OCI-LY1 (cell line): ENCODE measurements at regions not wholly inside any gene's neighbourhood (a gene's known extent, or its start where the extent isn't known, plus 50 kb on each side); places are given as distances from the start of the nearest gene placed in this dataset.

Source experiments
- H2AFZ ChIP-seq: fragments of 200-600 bp; sonication (generic), shearing (Covaris generic); 2 replicates; pipeline ENCODE4 v1.6.0; 2014; ENCODE audit warnings: antibody characterized with exemption, mild to moderate bottlenecking, low read length
- H3F3A ChIP-seq: fragments of 200-600 bp; sonication (generic), shearing (Covaris generic); 2 replicates; pipeline ENCODE4 v1.6.0; 2014; ENCODE audit warnings: mild to moderate bottlenecking, antibody characterized with exemption, low read length, moderate library complexity; ENCODE audit not compliant: insufficient read depth
- H3K27ac ChIP-seq: fragments of 200-600 bp; sonication (generic); 2 replicates; pipeline ENCODE4 v1.5.1; 2014; ENCODE audit warnings: low read length, mixed run types, mild to moderate bottlenecking, low read depth; ENCODE audit not compliant: poor library complexity, severe bottlenecking
- H3K27me3 ChIP-seq: fragments of 200-600 bp; sonication (generic); 2 replicates; pipeline ENCODE4 v1.6.0; 2014; ENCODE audit warnings: antibody characterized with exemption, mild to moderate bottlenecking, low read length, moderate library complexity; ENCODE audit not compliant: insufficient read depth
- H3K36me3 ChIP-seq: fragments of 200-600 bp; sonication (generic); 2 replicates; pipeline ENCODE4 v1.6.1; 2014; ENCODE audit warnings: mild to moderate bottlenecking, antibody characterized with exemption, low read length, moderate library complexity, mixed read lengths; ENCODE audit not compliant: insufficient read depth
- H3K4me1 ChIP-seq: fragments of 200-600 bp; sonication (generic); 2 replicates; pipeline ENCODE4 v1.5.1; 2014; ENCODE audit warnings: mild to moderate bottlenecking, low read length, moderate library complexity; ENCODE audit not compliant: insufficient read depth, severe bottlenecking
- H3K4me2 ChIP-seq: fragments of 200-600 bp; sonication (generic), shearing (Covaris generic); 2 replicates; pipeline ENCODE4 v1.6.1; 2014; ENCODE audit warnings: low read length
- H3K4me3 ChIP-seq: fragments of 200-600 bp; sonication (generic); 2 replicates; pipeline ENCODE4 v1.5.1; 2014; ENCODE audit warnings: low read length, low read depth, mild to moderate bottlenecking, mixed read lengths; ENCODE audit not compliant: poor library complexity, severe bottlenecking
- H3K79me2 ChIP-seq: fragments of 200-600 bp; shearing (Covaris generic); 2 replicates; pipeline ENCODE4 v1.6.1; 2016; ENCODE audit warnings: mixed run types, low read length, mixed read lengths; ENCODE audit not compliant: insufficient read depth
- H3K9ac ChIP-seq: fragments of 200-600 bp; sonication (generic), shearing (Covaris generic); 2 replicates; pipeline ENCODE4 v1.6.1; 2014; ENCODE audit warnings: mild to moderate bottlenecking, low read length, mixed read lengths
- H3K9me2 ChIP-seq: fragments of 200-600 bp; sonication (generic), shearing (Covaris generic); 2 replicates; pipeline ENCODE4 v1.6.1; 2014; ENCODE audit warnings: low read depth, mild to moderate bottlenecking, low read length, mixed read lengths
- H3K9me3 ChIP-seq: fragments of 200-600 bp; shearing (Covaris generic); 2 replicates; pipeline ENCODE4 v1.6.1; 2014; ENCODE audit warnings: low read length, mixed read lengths
- H4K20me1 ChIP-seq: fragments of 200-600 bp; sonication (generic), shearing (Covaris generic); 2 replicates; pipeline ENCODE4 v1.6.0; 2016; ENCODE audit warnings: mild to moderate bottlenecking, low read length; ENCODE audit not compliant: insufficient read depth
- EZH2 ChIP-seq: fragments of 200-600 bp; sonication (generic), shearing (Covaris generic); IDR thresholded peaks from 2 replicates; pipeline ENCODE4 v1.8.0; 2017; ENCODE audit warnings: borderline replicate concordance, mixed run types, mild to moderate bottlenecking, antibody characterized with exemption, low read length, moderate library complexity, mixed read lengths
- TF ChIP-seq, protein P1 (sequence below): fragments of 200-600 bp; sonication (generic), shearing (Covaris generic); IDR thresholded peaks from 2 replicates; pipeline ENCODE4 v1.5.1; 2017; ENCODE audit warnings: mild to moderate bottlenecking, antibody characterized with exemption, low read length, moderate library complexity, mixed read lengths

DNA sequence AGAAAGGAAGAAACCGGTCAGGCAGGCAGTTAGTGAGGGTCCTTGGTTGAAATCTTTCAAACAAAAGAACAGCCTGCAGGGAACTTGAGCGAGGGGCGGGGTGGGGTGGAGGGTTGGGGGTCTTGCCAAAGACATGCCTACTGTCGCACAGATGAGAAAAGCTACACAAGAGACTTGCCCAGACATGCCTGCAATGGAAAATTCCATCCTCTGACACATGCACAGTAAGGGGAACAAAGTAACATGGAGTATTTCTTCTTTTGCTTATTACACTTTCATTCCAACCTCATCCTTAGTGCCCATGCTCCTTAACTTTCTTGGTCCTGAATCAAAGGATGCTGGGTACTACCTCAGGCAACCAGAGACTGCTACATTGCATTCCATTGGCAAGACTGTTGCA lies 1491.2 kb downstream of the STIM2 start:
- Histone ChIP-seq H3K79me2 (no peaks in the 10 kb centered on the region), H3K36me3 (no peaks in the 10 kb centered on the region), H3F3A (no peaks in the 10 kb centered on the region), H3K27ac (no peak overlapping the region), H4K20me1 (no peaks in the 10 kb centered on the region), H3K4me3 (no peak overlapping the region), H2AFZ (no peak overlapping the region), H3K9me3 (no peaks in the 10 kb centered on the region), H3K4me2 (no peak overlapping the region), H3K9ac (no peak overlapping the region), H3K9me2 (no peaks in the 10 kb centered on the region), H3K4me1 (no peaks in the 10 kb centered on the region), H3K27me3 (no peaks in the 10 kb centered on the region)
- no peak for TF ChIP-seq EZH2
- TF ChIP-seq, protein P1, sequence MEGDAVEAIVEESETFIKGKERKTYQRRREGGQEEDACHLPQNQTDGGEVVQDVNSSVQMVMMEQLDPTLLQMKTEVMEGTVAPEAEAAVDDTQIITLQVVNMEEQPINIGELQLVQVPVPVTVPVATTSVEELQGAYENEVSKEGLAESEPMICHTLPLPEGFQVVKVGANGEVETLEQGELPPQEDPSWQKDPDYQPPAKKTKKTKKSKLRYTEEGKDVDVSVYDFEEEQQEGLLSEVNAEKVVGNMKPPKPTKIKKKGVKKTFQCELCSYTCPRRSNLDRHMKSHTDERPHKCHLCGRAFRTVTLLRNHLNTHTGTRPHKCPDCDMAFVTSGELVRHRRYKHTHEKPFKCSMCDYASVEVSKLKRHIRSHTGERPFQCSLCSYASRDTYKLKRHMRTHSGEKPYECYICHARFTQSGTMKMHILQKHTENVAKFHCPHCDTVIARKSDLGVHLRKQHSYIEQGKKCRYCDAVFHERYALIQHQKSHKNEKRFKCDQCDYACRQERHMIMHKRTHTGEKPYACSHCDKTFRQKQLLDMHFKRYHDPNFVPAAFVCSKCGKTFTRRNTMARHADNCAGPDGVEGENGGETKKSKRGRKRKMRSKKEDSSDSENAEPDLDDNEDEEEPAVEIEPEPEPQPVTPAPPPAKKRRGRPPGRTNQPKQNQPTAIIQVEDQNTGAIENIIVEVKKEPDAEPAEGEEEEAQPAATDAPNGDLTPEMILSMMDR = no peak

DNA sequence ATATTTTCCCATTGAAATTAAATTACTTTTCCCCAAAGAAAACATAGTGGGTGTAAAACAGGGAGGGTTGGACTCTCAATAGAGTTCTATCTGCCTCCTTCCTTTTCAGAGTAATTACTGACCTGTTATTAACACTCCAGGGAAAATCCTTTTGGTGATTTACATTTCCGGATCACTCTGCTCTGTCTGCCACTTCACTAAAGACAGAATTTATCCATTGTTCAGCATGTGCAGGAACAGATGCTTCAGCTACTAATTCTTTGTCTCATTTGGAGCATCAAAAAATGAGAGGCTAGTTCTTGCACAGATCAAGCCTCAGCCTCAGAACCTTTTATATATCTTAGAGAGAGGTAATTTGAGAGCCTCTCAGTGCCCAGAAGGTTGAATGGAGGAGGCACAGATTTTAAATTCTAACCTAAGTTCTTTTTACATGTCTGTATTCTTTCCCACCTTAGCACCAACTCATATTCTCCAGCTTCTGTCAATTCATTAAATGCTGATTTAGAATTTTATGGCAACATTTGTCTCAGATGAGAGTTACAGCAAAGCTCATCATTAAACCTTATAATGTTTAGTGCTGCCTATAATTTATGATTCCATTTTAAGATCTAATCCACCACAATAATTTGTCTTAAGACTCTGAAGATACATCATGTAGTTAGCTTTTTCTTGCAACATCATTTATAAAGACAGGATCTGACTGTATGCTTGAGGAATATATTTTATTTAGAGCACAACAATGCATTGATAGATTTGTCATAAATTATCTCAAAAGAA lies 1494.4 kb downstream of the STIM2 start:
- no peaks in the 10 kb centered on the region for H3K27me3 ChIP-seq
- H3K9me3 ChIP-seq = no peaks in the 10 kb centered on the region
- H3K4me1 ChIP-seq = no peaks in the 10 kb centered on the region
- H2AFZ ChIP-seq = no peak overlapping the region
- no peak overlapping the region for H3K9ac ChIP-seq
- no peaks in the 10 kb centered on the region for H3F3A ChIP-seq
- no peaks in the 10 kb centered on the region for H3K79me2 ChIP-seq
- no peaks in the 10 kb centered on the region for H4K20me1 ChIP-seq
- no peak for TF ChIP-seq EZH2
- TF ChIP-seq, protein P1 = no peak
- no peak overlapping the region for H3K4me2 ChIP-seq
- H3K36me3 ChIP-seq = no peaks in the 10 kb centered on the region
- H3K4me3 ChIP-seq = no peak overlapping the region
- H3K9me2 ChIP-seq = no peaks in the 10 kb centered on the region
- H3K27ac ChIP-seq = no peak overlapping the region

DNA sequence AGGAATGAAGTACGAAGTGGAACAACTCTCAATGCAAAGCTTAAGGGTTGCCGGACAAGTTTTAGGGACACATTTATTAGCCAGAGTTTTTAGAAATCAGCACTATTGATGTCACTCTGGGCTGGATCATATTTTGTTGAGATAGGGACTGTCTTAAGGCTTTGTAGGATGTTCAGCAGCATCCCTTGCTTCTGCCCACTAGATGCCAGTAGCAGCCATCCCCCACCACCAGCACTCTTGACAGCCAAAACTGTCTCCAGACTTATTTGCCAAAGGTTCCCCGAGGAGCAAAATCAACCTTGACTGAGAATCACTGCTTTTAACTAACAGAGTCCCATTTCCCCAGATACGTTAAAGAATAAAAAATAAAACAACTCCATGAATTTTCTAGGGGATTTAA lies 1497.3 kb downstream of the STIM2 start:
- H3K4me2 ChIP-seq = no peak overlapping the region
- H3K4me3 ChIP-seq = no peak overlapping the region
- no peaks in the 10 kb centered on the region for H3K9me2 ChIP-seq
- H3K27me3 ChIP-seq = no peaks in the 10 kb centered on the region
- no peak overlapping the region for H3K9ac ChIP-seq
- H3F3A ChIP-seq = no peaks in the 10 kb centered on the region
- no peaks in the 10 kb centered on the region for H3K79me2 ChIP-seq
- H3K9me3 ChIP-seq = no peaks in the 10 kb centered on the region
- no peaks in the 10 kb centered on the region for H3K36me3 ChIP-seq
- H4K20me1 ChIP-seq = no peaks in the 10 kb centered on the region
- no peaks in the 10 kb centered on the region for H3K4me1 ChIP-seq
- no peak overlapping the region for H3K27ac ChIP-seq
- H2AFZ ChIP-seq = no peak overlapping the region
- TF ChIP-seq EZH2 = no peak
- TF ChIP-seq, protein P1 = no peak
